Endometrial microvascular endothelial cells (primary cell): ENCODE measurements at regions not wholly inside any gene's neighbourhood (a gene's known extent, or its start where the extent isn't known, plus 50 kb on each side); places are given as distances from the start of the nearest gene placed in this dataset.
"Not testable (repeated sequence)": the region's sequence is repeated elsewhere in the genome, so short reads cannot be mapped to it uniquely, and the experiment has no call there.

Experiments used
- in situ Hi-C: cut with HindIII; loops from 2 replicates; pipeline ENCODE4 v1.10.0; 2017; ENCODE audit warnings: low sequenced_read_pairs, low pct_unique_long_range_greater_than_20kb; ENCODE audit errors: inconsistent ontology term

DNA sequence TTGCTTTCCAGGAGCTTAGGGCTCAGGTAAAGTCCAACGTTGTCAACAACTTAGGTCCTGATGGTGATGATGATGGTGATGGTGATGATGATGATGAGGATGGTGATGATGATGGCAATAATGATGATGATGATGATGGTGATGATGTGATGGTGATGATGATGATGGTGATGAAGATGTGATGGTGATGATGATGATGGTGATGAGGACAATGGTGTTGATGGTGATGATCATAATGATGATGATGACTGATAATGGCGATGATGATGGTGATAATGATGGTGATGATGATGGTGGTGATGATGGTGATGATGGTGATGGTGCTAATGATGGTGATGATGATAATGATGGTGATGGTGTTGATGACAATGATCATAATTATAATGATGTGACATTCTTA, 750.2 kb downstream of the TBC1D22A start:
- in situ Hi-C loops = no loop called here

GRCh38 chr22:47504962-47505361, 742.5 kb downstream of the TBC1D22A start:
- in situ Hi-C loops = no loop called here

GRCh38 chr22:47498969-47499495, 736.6 kb downstream of the TBC1D22A start:
- in situ Hi-C loops = no loop called here

DNA sequence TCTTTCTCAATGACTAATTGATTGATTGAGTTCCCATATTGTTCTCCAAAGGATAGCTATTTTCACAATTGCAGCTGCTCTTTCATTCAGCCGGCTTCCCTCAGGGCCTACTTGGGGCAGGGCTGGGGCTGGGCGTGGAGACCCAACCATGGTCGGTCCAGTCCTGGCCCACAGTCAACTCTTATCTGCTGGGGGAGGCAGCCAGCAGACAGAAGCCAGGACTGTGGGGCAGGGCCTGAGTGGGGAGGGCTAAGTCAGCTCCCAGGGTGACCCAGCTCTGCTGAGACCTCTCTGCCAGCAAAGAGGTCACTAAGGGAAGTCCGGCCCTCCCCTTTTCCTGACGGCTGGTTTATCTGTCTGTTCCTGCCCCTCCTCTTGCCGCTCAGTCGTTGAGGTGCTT, 735.2 kb downstream of the TBC1D22A start:
- in situ Hi-C loops = no loop called here

- in situ Hi-C loops = no loop called here
Observed at GRCh38 chr22:47495110-47495509, 732.7 kb downstream of the TBC1D22A start.

DNA sequence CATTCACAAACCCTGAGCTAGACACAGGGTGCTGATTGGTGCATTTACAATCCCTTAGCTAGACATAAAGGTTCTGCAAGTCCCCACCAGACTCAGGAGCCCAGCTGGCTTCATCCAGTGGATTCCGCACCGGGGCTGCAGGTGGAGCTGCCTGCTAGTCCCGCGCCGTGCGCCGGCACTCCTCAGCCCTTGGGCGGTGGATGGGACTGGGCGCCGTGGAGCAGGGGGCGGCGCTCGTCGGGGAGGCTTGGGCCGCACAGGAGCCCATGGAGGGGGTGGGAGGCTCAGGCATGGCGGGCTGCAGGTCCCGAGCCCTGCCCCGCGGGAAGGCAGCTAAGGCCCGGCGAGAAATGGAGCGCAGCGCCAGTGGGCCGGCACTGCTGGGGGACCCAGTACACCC, 725.7 kb downstream of the TBC1D22A start:
- in situ Hi-C loops = not testable (repeated sequence)

DNA sequence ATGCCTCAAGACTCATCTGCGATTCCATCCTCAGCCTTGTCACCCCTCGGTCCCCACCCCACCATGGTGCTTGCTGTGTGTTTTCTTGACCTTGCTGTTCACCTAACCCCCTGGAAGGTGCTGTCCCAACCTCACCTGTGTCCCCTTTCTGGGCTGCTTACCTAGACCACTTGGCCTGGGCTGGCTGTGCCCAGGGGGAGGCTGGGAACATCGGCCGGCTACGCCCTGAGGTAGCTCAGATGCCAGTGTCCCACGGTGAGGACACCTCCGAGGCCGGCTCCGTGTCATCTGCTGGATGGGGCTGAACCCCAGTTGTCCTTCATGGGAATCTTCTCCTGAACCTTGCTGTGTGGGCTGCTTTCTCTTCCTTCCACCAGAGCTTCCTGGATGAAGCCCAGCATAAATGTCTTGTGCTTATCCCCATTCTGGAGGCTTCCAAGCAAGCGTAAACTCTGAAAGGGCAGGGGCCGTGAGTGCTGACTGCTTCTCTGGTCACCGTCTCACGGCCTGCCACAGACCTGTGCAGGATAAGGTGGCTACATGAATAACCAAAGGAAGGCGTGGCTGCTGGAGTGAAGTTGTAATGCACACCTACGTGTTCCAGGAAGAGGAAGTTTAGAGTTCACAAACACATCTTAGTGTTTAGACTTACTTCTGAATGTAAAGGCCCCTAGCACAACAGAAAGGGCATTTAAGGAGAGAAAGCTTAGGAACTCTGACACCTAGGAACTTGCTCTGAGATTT, 724.3 kb downstream of the TBC1D22A start:
- in situ Hi-C loops = no loop called here

DNA sequence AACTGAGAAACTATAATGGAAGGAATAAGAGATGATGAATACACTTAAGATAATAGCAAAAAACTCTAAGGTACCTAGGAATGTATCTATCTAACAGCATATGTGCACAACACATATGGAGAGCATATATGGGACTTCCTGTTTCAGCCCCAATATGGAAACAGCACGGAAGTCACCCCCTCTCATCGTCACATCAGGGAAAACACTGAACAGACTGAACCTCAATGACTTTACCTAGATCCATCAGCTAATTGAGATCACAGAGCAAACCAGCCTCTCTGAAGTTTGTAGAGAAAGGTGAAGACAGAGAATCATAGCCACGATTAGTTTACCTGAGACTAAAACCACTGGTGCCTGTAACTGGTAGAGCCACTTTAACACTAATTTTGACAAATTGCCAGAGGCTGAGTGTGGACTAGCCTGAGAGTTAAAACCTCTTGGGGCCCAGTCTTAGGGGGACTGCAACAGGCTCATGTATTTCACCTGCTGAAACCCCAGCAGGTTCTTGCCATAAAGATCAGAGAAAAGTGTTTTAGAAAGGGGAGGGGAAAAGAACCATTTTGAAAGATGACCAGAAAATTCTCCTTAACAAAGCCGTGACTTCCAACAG, 722.6 kb downstream of the TBC1D22A start:
- in situ Hi-C loops = no loop called here

GRCh38 chr22:47476231-47476630, 713.8 kb downstream of the TBC1D22A start:
- in situ Hi-C loops = no loop called here

DNA sequence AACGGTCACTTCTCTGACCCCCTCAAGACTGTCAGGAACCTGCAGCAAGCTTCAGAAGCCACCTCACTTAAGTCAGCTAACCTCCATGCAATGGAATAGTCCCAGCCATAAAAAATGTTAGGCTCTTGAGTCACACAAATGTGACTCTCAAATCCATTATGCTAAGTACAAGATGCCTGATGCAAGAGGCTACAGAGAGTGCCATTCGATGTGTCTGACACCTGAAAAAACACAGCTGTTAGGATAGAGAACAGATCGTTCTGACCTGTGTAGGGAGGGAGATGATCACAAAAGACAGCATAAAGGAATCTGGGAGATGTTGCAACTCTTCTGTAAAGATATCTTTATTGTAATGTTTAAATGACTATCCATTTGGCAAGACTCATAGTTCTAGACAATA, 712.4 kb downstream of the TBC1D22A start:
- in situ Hi-C loops = no loop called here

- in situ Hi-C loops = no loop called here
Observed at GRCh38 chr22:47474464-47474863, 712.0 kb downstream of the TBC1D22A start.

DNA sequence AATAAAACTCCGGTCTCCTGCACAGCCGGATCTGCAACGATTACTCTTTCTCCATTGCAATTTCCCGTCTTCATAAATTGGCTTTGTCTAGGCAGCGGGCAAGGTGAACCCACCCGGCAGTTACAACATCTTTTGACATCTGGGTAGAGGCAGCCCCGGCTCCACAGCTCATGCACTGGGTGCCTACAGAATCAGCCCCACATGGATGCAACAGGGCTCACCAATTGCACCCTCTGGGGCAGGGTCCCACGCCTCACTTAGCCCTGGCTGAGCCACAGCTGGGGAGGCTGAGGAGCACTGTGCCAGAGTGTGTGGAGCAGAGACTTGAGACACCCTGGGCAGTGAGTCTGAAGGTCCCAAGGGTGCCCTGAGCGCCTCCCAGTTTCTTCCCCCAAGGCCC, 710.2 kb downstream of the TBC1D22A start:
- in situ Hi-C loops = no loop called here

- in situ Hi-C loops = no loop called here
Observed at GRCh38 chr22:47471406-47471805, 709.0 kb downstream of the TBC1D22A start.

- in situ Hi-C loops = no loop called here
Observed at GRCh38 chr22:47465809-47466208, 703.4 kb downstream of the TBC1D22A start.

- in situ Hi-C loops = no loop called here
Observed at GRCh38 chr22:47465222-47465621, 702.8 kb downstream of the TBC1D22A start.

GRCh38 chr22:47463220-47463619, 700.8 kb downstream of the TBC1D22A start:
- in situ Hi-C loops = no loop called here

- in situ Hi-C loops = no loop called here
Observed at GRCh38 chr22:47460861-47461260, 698.4 kb downstream of the TBC1D22A start.

DNA sequence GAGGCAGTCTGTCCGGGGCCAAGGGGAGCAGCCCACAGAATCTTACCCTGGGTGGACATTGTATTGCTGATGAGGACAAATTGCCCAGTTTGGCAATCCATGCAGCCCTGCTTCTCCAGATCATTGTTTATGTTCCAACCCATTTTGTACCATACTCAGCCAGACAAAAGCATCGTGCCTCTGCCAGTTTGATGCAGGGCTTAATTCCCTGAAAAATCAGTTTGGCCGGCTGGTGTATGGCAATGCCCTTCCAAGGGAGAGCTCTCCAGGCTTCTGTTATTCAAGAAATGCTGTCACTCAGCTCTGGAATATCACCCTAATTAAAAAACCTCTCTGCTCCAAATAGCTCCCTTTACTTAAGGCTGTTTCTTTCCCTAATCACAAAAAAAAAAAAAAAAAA, 697.7 kb downstream of the TBC1D22A start:
- in situ Hi-C loops = no loop called here

DNA sequence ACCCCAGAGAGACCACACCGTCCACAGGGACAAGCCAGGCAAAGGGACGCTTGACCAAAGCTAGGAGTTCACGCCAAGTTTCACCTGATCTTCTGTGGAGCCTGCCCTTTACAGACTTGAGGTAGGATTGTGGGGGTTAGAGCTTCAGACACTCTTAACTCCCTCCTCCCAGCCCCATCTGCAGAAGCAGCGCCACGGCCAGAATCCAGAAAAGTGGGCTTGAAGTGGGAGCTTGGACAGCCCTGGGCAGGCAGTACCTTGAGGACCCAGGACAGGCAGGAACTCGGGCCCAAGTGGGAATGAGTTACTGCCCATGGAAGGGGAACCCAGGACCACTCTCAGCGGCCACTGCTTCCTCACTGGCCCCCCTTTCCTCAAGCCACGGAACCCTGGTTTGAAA, 695.9 kb downstream of the TBC1D22A start:
- in situ Hi-C loops = no loop called here

- in situ Hi-C loops = no loop called here
Observed at GRCh38 chr22:47457509-47458300, 695.3 kb downstream of the TBC1D22A start.
